Liver (tissue), 8 donors: ENCODE measurements at regions not wholly inside any gene's neighbourhood (a gene's known extent, or its start where the extent isn't known, plus 50 kb on each side); places are given as distances from the start of the nearest gene placed in this dataset.

ENCODE experiments used
- DNase-seq: peaks from one replicate; pipeline ENCODE4 v3.0.0-alpha.2; 2017; ENCODE audit warnings: low spot score
- H3K27ac ChIP-seq, 2 donors: one replicate each; pipeline ENCODE4 v1.7.0; 2013; ENCODE audit warnings: inconsistent platforms in 2 of 2, low read length in 2 of 2, control low read depth in 1 of 2, low read depth in 1 of 2, mild to moderate bottlenecking in 1 of 2
- H3K27me3 ChIP-seq, 4 donors: one replicate each; pipeline versions ENCODE4 v1.6.1 to v1.7.0; 2013; ENCODE audit warnings: low read length in 3 of 4, inconsistent platforms in 1 of 4, mild to moderate bottlenecking in 1 of 4, moderate library complexity in 1 of 4; ENCODE audit not compliant: control insufficient read depth in 4 of 4, insufficient read depth in 4 of 4
- H3K36me3 ChIP-seq, 4 donors: one replicate each; pipeline versions ENCODE4 v1.6.1 to v1.7.0; 2013; ENCODE audit warnings: low read length in 3 of 4, mild to moderate bottlenecking in 3 of 4, low read depth in 1 of 4, moderate library complexity in 1 of 4; ENCODE audit not compliant: control insufficient read depth in 4 of 4, insufficient read depth in 3 of 4
- H3K4me1 ChIP-seq, 4 donors: one replicate each; pipeline versions ENCODE4 v1.6.1 to v1.7.0; 2013; ENCODE audit warnings: low read length in 3 of 4, mild to moderate bottlenecking in 3 of 4, moderate library complexity in 1 of 4; ENCODE audit not compliant: control insufficient read depth in 4 of 4, insufficient read depth in 4 of 4
- H3K4me3 ChIP-seq, 3 donors: one replicate each; pipeline versions ENCODE4 v1.6.1 to v1.7.0; 2013; ENCODE audit warnings: low read length in 3 of 3, control low read depth in 1 of 3, low read depth in 1 of 3, mild to moderate bottlenecking in 1 of 3
- H3K9ac ChIP-seq, 2 donors: one replicate each; pipeline ENCODE4 v1.7.0; 2013; ENCODE audit warnings: low read length in 2 of 2, mild to moderate bottlenecking in 2 of 2, moderate library complexity in 2 of 2, control low read depth in 1 of 2, low read depth in 1 of 2
- H3K9me3 ChIP-seq, 4 donors: one replicate each; pipeline versions ENCODE4 v1.6.1 to v1.7.0; 2013; ENCODE audit warnings: low read length in 3 of 4; ENCODE audit not compliant: control insufficient read depth in 4 of 4
- EGR1 ChIP-seq, 2 donors: IDR thresholded peaks; 2 replicates each; pipeline ENCODE4 v1.6.1; 2016 to 2018; ENCODE audit warnings: antibody characterized with exemption in 2 of 2, low read depth in 2 of 2
- GABPA ChIP-seq, 2 donors: IDR thresholded peaks in 1 of 2; conservative IDR thresholded peaks in 1 of 2; 2 replicates each; pipeline ENCODE4 v1.6.1; 2016; ENCODE audit warnings: antibody characterized with exemption in 2 of 2, mild to moderate bottlenecking in 1 of 2, moderate library complexity in 1 of 2
- HNF4A ChIP-seq, 2 donors: conservative IDR thresholded peaks; 2 replicates each; pipeline ENCODE4 v1.6.1; 2016; ENCODE audit warnings: antibody characterized with exemption in 2 of 2, mild to moderate bottlenecking in 2 of 2
- JUND ChIP-seq, 2 donors: IDR thresholded peaks; 2 replicates each; pipeline ENCODE4 v1.6.1; 2016; ENCODE audit warnings: antibody characterized with exemption in 2 of 2
- NR2F2 ChIP-seq: IDR thresholded peaks from 2 replicates; pipeline ENCODE4 v1.6.1; 2016; ENCODE audit warnings: antibody characterized with exemption
- WGBS: extraction: QIAGEN DNeasy Blood & Tissue Kit; methylation state at CpG from one replicate; pipeline ENCODE4 v1.1.7; 2013; 5-methylcytosine and 5-hydroxymethylcytosine counted together
- TF ChIP-seq, protein P1 (sequence below): IDR thresholded peaks from 2 replicates; pipeline ENCODE4 v1.6.1; 2016; ENCODE audit warnings: antibody characterized with exemption
- TF ChIP-seq, protein P2 (sequence below): IDR thresholded peaks from 2 replicates; pipeline ENCODE4 v1.6.1; 2016; ENCODE audit warnings: antibody characterized with exemption, mild to moderate bottlenecking
- TF ChIP-seq, protein P3 (sequence below): fragments of 150-350 bp; IDR thresholded peaks from 2 replicates; pipeline ENCODE4 v1.5.1; 2017; ENCODE audit warnings: improper control_type of control experiment, low read depth, low read length; ENCODE audit not compliant: missing input control
- TF ChIP-seq, protein P4 (sequence below): IDR thresholded peaks from 2 replicates; pipeline ENCODE4 v1.6.1; 2016; ENCODE audit warnings: antibody characterized with exemption
- TF ChIP-seq, protein P5 (sequence below): IDR thresholded peaks from 2 replicates; pipeline ENCODE4 v1.6.1; 2016; ENCODE audit warnings: antibody characterized with exemption
- donor health status: healthy.
- donor health status: healthy.
- donor health status: healthy.
- donor health status: healthy.
- donor health status: healthy.

DNA sequence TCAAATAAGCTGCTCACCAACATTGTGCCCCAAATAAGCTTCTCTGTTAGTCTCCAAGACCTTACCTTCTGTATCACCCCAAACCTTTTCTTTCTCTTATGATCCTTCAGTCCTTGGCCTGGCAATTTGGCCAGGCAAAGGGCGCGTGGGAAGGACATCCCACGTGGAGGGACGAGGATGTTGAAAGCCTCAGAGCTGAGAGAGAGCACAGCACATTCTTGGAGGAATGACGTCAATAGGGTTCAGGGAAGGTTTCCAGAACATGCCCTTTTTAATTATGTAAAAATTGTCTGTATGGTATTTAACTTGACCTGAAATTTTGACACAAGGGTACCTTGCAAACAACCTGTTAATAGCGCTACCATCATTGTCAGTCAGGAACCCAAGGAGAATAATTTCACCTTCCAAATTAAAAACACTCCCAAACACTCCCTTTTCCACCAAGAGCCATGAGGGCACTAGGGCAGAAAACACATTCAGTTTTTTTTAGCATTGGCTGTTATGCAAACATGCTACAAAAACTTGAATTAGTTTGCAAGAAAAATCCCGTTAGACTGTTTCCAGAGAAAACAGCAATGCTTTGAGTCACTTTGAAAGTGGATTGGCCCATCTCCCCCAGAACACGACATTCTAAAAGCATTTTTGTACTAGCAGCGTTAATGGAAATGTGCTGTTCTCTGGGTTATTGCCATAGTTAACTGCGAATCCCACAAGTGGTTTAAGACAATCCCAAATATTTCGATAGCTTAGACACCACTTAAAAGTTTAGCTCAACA lies 183.2 kb upstream of the PUDP start:
- H3K9me3 ChIP-seq = no peaks in the 10 kb centered on the region
- H3K36me3 ChIP-seq = peaks cover 0 to 9% (median 0%) of the 10 kb centered on the region in 4 donors
- DNase-seq = no peak
- no peak overlapping the region for H3K27ac ChIP-seq
- no peak overlapping the region for H3K4me3 ChIP-seq
- H3K9ac ChIP-seq = no peak overlapping the region
- no peaks in the 10 kb centered on the region for H3K4me1 ChIP-seq
- H3K27me3 ChIP-seq = no peaks in the 10 kb centered on the region
- WGBS = 92% methylated on average over 11 of the region's 11 CpGs
- TF ChIP-seq HNF4A (conservative IDR thresholded peaks at IDR 0.05) = no peak
- no peak for TF ChIP-seq GABPA (IDR thresholded peaks at IDR 0.05 in 1 of 2, conservative IDR thresholded peaks at IDR 0.05 in 1 of 2)
- peak; percentile 13 for TF ChIP-seq NR2F2

DNA sequence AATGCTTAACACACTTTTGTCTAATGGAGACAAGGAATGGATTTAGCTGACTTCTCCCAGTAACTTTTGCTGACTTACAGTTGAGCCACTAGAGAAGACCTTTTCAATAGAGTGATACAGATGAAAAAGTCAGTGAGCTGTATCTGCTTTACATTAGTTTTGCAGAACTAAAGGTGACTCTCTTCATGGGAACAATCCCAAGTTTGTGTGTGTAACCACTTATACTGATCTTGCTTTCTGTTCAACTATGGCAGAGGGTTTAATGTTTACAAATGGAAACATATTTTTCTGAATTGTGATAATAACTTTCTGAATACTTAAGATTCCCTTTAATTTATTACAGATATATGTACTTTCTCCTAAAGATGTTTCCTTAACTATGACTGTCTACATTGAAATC lies 182.6 kb upstream of the PUDP start:
- no peaks in the 10 kb centered on the region for H3K27me3 ChIP-seq
- no peak overlapping the region for H3K27ac ChIP-seq
- H3K9ac ChIP-seq = no peak overlapping the region
- no peaks in the 10 kb centered on the region for H3K9me3 ChIP-seq
- H3K4me1 ChIP-seq = no peaks in the 10 kb centered on the region
- no peak overlapping the region for H3K4me3 ChIP-seq
- no peak for TF ChIP-seq NR2F2
- no peak for TF ChIP-seq GABPA (IDR thresholded peaks at IDR 0.05 in 1 of 2, conservative IDR thresholded peaks at IDR 0.05 in 1 of 2)
- TF ChIP-seq, protein P1, sequence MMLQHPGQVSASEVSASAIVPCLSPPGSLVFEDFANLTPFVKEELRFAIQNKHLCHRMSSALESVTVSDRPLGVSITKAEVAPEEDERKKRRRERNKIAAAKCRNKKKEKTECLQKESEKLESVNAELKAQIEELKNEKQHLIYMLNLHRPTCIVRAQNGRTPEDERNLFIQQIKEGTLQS = no peak
- TF ChIP-seq JUND (IDR thresholded peaks at IDR 0.05) = no peak
- TF ChIP-seq, protein P2, sequence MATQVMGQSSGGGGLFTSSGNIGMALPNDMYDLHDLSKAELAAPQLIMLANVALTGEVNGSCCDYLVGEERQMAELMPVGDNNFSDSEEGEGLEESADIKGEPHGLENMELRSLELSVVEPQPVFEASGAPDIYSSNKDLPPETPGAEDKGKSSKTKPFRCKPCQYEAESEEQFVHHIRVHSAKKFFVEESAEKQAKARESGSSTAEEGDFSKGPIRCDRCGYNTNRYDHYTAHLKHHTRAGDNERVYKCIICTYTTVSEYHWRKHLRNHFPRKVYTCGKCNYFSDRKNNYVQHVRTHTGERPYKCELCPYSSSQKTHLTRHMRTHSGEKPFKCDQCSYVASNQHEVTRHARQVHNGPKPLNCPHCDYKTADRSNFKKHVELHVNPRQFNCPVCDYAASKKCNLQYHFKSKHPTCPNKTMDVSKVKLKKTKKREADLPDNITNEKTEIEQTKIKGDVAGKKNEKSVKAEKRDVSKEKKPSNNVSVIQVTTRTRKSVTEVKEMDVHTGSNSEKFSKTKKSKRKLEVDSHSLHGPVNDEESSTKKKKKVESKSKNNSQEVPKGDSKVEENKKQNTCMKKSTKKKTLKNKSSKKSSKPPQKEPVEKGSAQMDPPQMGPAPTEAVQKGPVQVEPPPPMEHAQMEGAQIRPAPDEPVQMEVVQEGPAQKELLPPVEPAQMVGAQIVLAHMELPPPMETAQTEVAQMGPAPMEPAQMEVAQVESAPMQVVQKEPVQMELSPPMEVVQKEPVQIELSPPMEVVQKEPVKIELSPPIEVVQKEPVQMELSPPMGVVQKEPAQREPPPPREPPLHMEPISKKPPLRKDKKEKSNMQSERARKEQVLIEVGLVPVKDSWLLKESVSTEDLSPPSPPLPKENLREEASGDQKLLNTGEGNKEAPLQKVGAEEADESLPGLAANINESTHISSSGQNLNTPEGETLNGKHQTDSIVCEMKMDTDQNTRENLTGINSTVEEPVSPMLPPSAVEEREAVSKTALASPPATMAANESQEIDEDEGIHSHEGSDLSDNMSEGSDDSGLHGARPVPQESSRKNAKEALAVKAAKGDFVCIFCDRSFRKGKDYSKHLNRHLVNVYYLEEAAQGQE = no peak
- TF ChIP-seq, protein P3, sequence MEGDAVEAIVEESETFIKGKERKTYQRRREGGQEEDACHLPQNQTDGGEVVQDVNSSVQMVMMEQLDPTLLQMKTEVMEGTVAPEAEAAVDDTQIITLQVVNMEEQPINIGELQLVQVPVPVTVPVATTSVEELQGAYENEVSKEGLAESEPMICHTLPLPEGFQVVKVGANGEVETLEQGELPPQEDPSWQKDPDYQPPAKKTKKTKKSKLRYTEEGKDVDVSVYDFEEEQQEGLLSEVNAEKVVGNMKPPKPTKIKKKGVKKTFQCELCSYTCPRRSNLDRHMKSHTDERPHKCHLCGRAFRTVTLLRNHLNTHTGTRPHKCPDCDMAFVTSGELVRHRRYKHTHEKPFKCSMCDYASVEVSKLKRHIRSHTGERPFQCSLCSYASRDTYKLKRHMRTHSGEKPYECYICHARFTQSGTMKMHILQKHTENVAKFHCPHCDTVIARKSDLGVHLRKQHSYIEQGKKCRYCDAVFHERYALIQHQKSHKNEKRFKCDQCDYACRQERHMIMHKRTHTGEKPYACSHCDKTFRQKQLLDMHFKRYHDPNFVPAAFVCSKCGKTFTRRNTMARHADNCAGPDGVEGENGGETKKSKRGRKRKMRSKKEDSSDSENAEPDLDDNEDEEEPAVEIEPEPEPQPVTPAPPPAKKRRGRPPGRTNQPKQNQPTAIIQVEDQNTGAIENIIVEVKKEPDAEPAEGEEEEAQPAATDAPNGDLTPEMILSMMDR = no peak
- TF ChIP-seq, protein P4, sequence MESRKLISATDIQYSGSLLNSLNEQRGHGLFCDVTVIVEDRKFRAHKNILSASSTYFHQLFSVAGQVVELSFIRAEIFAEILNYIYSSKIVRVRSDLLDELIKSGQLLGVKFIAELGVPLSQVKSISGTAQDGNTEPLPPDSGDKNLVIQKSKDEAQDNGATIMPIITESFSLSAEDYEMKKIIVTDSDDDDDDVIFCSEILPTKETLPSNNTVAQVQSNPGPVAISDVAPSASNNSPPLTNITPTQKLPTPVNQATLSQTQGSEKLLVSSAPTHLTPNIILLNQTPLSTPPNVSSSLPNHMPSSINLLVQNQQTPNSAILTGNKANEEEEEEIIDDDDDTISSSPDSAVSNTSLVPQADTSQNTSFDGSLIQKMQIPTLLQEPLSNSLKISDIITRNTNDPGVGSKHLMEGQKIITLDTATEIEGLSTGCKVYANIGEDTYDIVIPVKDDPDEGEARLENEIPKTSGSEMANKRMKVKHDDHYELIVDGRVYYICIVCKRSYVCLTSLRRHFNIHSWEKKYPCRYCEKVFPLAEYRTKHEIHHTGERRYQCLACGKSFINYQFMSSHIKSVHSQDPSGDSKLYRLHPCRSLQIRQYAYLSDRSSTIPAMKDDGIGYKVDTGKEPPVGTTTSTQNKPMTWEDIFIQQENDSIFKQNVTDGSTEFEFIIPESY = no peak
- TF ChIP-seq, protein P5, sequence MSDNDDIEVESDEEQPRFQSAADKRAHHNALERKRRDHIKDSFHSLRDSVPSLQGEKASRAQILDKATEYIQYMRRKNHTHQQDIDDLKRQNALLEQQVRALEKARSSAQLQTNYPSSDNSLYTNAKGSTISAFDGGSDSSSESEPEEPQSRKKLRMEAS = no peak
- no peak for TF ChIP-seq EGR1 (IDR thresholded peaks at IDR 0.05; ENCODE audit: low read depth in 2 of 2)
- peaks cover 0 to 9% (median 0%) of the 10 kb centered on the region in 4 donors for H3K36me3 ChIP-seq
- no peak for DNase-seq
